K562 (cell line): ENCODE measurements at regions not wholly inside any gene's neighbourhood (a gene's known extent, or its start where the extent isn't known, plus 50 kb on each side); places are given as distances from the start of the nearest gene placed in this dataset.

Source experiments
- ATAC-seq: fragments of 200-7000 bp; cut with Tn5 transposase; 3 replicates; pipeline ENCODE4 v1.9.1; 2020; ENCODE audit warnings: moderate library complexity
- BruUV-seq: library from RNA; stranded (reverse); fragments of 400-500 nt; replicated peaks from 2 replicates; lab custom pipeline; 2021; lab: Mats Ljungman, UMichigan
- CTCF ChIA-PET: fragments of 300-600 bp; formaldehyde crosslinking; extraction: SDS; loops from one replicate; lab custom pipeline; 2021; ENCODE audit warnings: low intra/inter-chr PET ratio; lab: Yijun Ruan, JAX
- POLR2A ChIA-PET: fragments of 300-600, 350-650 bp; sonication (Branson Sonifier 250); formaldehyde crosslinking; extraction: SDS; loops from one replicate; lab custom pipeline; 2021; ENCODE audit warnings: antibody characterized with exemption, inconsistent platforms; lab: Yijun Ruan, JAX
- DNase-seq, 4 experiments: peaks; one replicate each; pipeline versions ENCODE4 v3.0.0 to v3.0.0-alpha.2; 2011 to 2018; ENCODE audit warnings: low spot score in 3 of 4, mixed read lengths in 3 of 4; ENCODE audit errors: extremely low read depth in 1 of 4
- FAIRE-seq: peaks from 2 replicates; lab custom pipeline; 2011; peaks lifted over from hg19 to GRCh38; lab: Jason Lieb, UNC
- H2AFZ ChIP-seq: 2 replicates; pipeline ENCODE4 v1.6.0; 2011; ENCODE audit warnings: low read depth, low read length, control low read depth, inconsistent platforms
- H3K27ac ChIP-seq: fragments of 200-600 bp; 3 replicates; pipeline ENCODE4 v1.8.0; 2011; ENCODE audit warnings: low read depth, mild to moderate bottlenecking, control low read depth, inconsistent platforms, low read length, moderate library complexity, mixed read lengths; ENCODE audit errors: extremely low read depth
- H3K27me3 ChIP-seq, 2 experiments: fragments of 300-600 bp in 1 of 2; 2 replicates in 1 of 2; 3 replicates in 1 of 2; pipeline versions ENCODE4 v1.6.0 to v1.8.0; 2011; ENCODE audit warnings: inconsistent platforms in 2 of 2, low read length in 2 of 2, mild to moderate bottlenecking in 1 of 2, mixed read lengths in 1 of 2, moderate library complexity in 1 of 2; ENCODE audit not compliant: control insufficient read depth in 2 of 2, insufficient read depth in 2 of 2
- H3K36me3 ChIP-seq: fragments of 300-600 bp; 3 replicates; pipeline ENCODE4 v1.8.0; 2011; ENCODE audit warnings: mild to moderate bottlenecking, low read length, inconsistent platforms; ENCODE audit not compliant: control insufficient read depth, insufficient read depth
- H3K4me1 ChIP-seq, 2 experiments: fragments of 200-600 bp in 1 of 2; replicated peaks in 1 of 2; 2 replicates in 1 of 2; 3 replicates in 1 of 2; pipeline versions ENCODE4 v1.5.1 to v1.8.0; 2011; ENCODE audit warnings: inconsistent platforms in 2 of 2, low read length in 2 of 2, mild to moderate bottlenecking in 1 of 2, mixed read lengths in 1 of 2, moderate library complexity in 1 of 2; ENCODE audit not compliant: control insufficient read depth in 2 of 2, insufficient read depth in 2 of 2
- H3K4me2 ChIP-seq: 2 replicates; pipeline ENCODE4 v1.6.1; 2011; ENCODE audit warnings: low read length, control low read depth, inconsistent platforms, mixed read lengths; ENCODE audit not compliant: insufficient read depth
- H3K4me3 ChIP-seq: fragments of 200-600 bp; sonication (generic), shearing (Covaris generic); 2 replicates; pipeline ENCODE4 v1.5.1; 2016; ENCODE audit warnings: control low read depth, inconsistent platforms
- H3K79me2 ChIP-seq: fragments of 200-600 bp; 3 replicates; pipeline ENCODE4 v1.8.0; 2011; ENCODE audit warnings: low read length, inconsistent platforms; ENCODE audit not compliant: control insufficient read depth, insufficient read depth
- H3K9ac ChIP-seq, 2 experiments: 2 replicates each; pipeline versions ENCODE4 v1.6.0 to v1.6.1; 2011; ENCODE audit warnings: low read depth in 2 of 2, low read length in 2 of 2, control low read depth in 1 of 2, inconsistent platforms in 1 of 2, mild to moderate bottlenecking in 1 of 2, mixed read lengths in 1 of 2; ENCODE audit not compliant: insufficient read depth in 1 of 2
- H3K9me1 ChIP-seq: one replicate; pipeline ENCODE4 v1.6.0; 2011; ENCODE audit warnings: inconsistent platforms, mild to moderate bottlenecking, low read length, moderate library complexity; ENCODE audit not compliant: control insufficient read depth, insufficient read depth
- H3K9me3 ChIP-seq: replicated peaks from 2 replicates; pipeline ENCODE4 v1.5.1; 2011; ENCODE audit warnings: low read depth, low read length, inconsistent platforms; ENCODE audit not compliant: control insufficient read depth, insufficient read depth
- H4K20me1 ChIP-seq: replicated peaks from 2 replicates; pipeline ENCODE4 v1.6.1; 2011; ENCODE audit warnings: low read length, inconsistent platforms, mixed read lengths; ENCODE audit not compliant: control insufficient read depth, insufficient read depth
- ARHGAP35 ChIP-seq: fragments of 450-650 bp; IDR thresholded peaks from 2 replicates; pipeline ENCODE4 v1.6.1; 2018; ENCODE audit not compliant: partially characterized antibody
- CGGBP1 ChIP-seq: fragments of 250-450 bp; sonication (Bioruptor Pico); IDR thresholded peaks from 2 replicates; pipeline ENCODE4 v1.9.0; 2021; ENCODE audit warnings: mild to moderate bottlenecking
- E2F4 ChIP-seq: sonication (generic); formaldehyde crosslinking; IDR thresholded peaks from 2 replicates; pipeline ENCODE4 v1.8.0; 2022; ENCODE audit warnings: mild to moderate bottlenecking, low read depth, missing genetic modification reagents
- EP400 ChIP-seq: fragments of 450-650 bp; IDR thresholded peaks from 2 replicates; pipeline ENCODE4 v1.6.1; 2017; ENCODE audit warnings: antibody characterized with exemption, mild to moderate bottlenecking, moderate library complexity
- ETS2 ChIP-seq: IDR thresholded peaks from 2 replicates; pipeline ENCODE4 v1.6.1; 2016; ENCODE audit warnings: borderline replicate concordance, missing genetic modification characterization, mild to moderate bottlenecking, moderate library complexity, missing compliant biosample characterization; ENCODE audit not compliant: poor library complexity, severe bottlenecking
- ETV1 ChIP-seq: fragments of 450-650 bp; conservative IDR thresholded peaks from 2 replicates; pipeline ENCODE4 v1.6.1; 2016; ENCODE audit warnings: missing genetic modification characterization, control low read depth, low read depth, missing compliant biosample characterization
- FOXO4 ChIP-seq: fragments of 450-650 bp; formaldehyde crosslinking; IDR thresholded peaks from 2 replicates; pipeline ENCODE4 v1.4.0; 2020; ENCODE audit warnings: mild to moderate bottlenecking, moderate library complexity
- GATAD2A ChIP-seq: fragments of 450-650 bp; IDR thresholded peaks from 2 replicates; pipeline ENCODE4 v1.6.1; 2017
- MITF ChIP-seq: IDR thresholded peaks from 2 replicates; pipeline ENCODE4 v1.6.1; 2014; ENCODE audit warnings: antibody characterized with exemption
- PTRF ChIP-seq: fragments of 450-650 bp; IDR thresholded peaks from 2 replicates; pipeline ENCODE4 v1.6.1; 2016; ENCODE audit warnings: mild to moderate bottlenecking, missing genetic modification characterization, missing compliant biosample characterization
- RBBP5 ChIP-seq: fragments of 200-600 bp; sonication (generic); IDR thresholded peaks from 2 replicates; pipeline ENCODE4 v1.6.1; 2012; ENCODE audit warnings: borderline replicate concordance, mild to moderate bottlenecking, low read length, control low read depth, inconsistent platforms; ENCODE audit not compliant: insufficient read depth, poor library complexity, severe bottlenecking
- ZNF133 ChIP-seq: fragments of 250-450 bp; sonication (Bioruptor Pico); IDR thresholded peaks from 2 replicates; pipeline ENCODE4 v1.4.0; 2020; ENCODE audit warnings: mild to moderate bottlenecking
- ZNF277 ChIP-seq: fragments of 250-450 bp; sonication (Bioruptor Pico); IDR thresholded peaks from 2 replicates; pipeline ENCODE4 v1.8.0; 2022; ENCODE audit warnings: inconsistent platforms, mild to moderate bottlenecking, moderate library complexity, borderline replicate concordance
- ZNF436 ChIP-seq: fragments of 250-450, 450-650 bp; sonication (Bioruptor Pico); formaldehyde crosslinking; IDR thresholded peaks from 2 replicates; pipeline ENCODE4 v1.7.0; 2020; ENCODE audit warnings: mild to moderate bottlenecking
- ZNF444 ChIP-seq: fragments of 250-450 bp; sonication (Bioruptor Pico); IDR thresholded peaks from 2 replicates; pipeline ENCODE4 v1.4.0; 2020; ENCODE audit warnings: mild to moderate bottlenecking, moderate library complexity
- WGBS: fragments of 100-300 bp; shearing (Covaris generic); methylation state at CpG from one replicate; pipeline ENCODE4 v1.1.6; 2016; ENCODE audit warnings: low coverage, mixed read lengths; ENCODE audit not compliant: insufficient coverage; ENCODE audit errors: missing lambda C conversion rate; 5-methylcytosine and 5-hydroxymethylcytosine counted together
- in situ Hi-C: fragments of 300-500 bp; cut with MboI; formaldehyde crosslinking; loops from 4 replicates; pipeline ENCODE4 v1.15.0; 2018; ENCODE audit warnings: inconsistent platforms, mixed read lengths
- intact Hi-C: fragments of 100-400 bp; cut with micrococcal nuclease; formaldehyde crosslinking; loops from 2 replicates; pipeline ENCODE4 v1.14.2; 2022

- 0% methylated on average over 1 of the region's 1 CpG for WGBS
Observed at GRCh38 chr14:82104013-82104412, 570.4 kb upstream of the SEL1L start.

GRCh38 chr14:82112210-82112839 lies 578.7 kb upstream of the SEL1L start:
- DNase-seq (no peak), FAIRE-seq (no peak), ATAC-seq (no peak)
- Histone ChIP-seq H3K9me1 (no peaks in the 10 kb centered on the region), H3K4me1 (no peaks in the 10 kb centered on the region), H3K27ac (no peak overlapping the region), H3K79me2 (no peaks in the 10 kb centered on the region), H2AFZ (no peak overlapping the region), H3K4me2 (no peak overlapping the region), H3K9ac (no peak overlapping the region), H3K9me3 (no peaks in the 10 kb centered on the region), H3K4me3 (no peak overlapping the region), H4K20me1 (no peaks in the 10 kb centered on the region), H3K27me3 (no peaks in the 10 kb centered on the region), H3K36me3 (no peaks in the 10 kb centered on the region)
- no TSS peak for BruUV-seq
- ChIA-PET POLR2A (no interaction called here), CTCF (no interaction called here)
- intact Hi-C loops (no loop called here), in situ Hi-C loops (no loop called here)
- WGBS: 0% methylated on average over 1 of the region's 1 CpG
- no peak for TF ChIP-seq FOXO4 (CRISPR knock-in tag)
- no peak for TF ChIP-seq E2F4 (CRISPR knock-in tag)
- TF ChIP-seq ARHGAP35: no peak
- no peak for TF ChIP-seq ZNF436
- TF ChIP-seq MITF: no peak
- no peak for TF ChIP-seq ZNF277 (CRISPR knock-in tag)

More at GRCh38 chr14:82104013-82104412, 570.4 kb upstream of the SEL1L start:
- Histone ChIP-seq H2AFZ (no peak overlapping the region), H3K9me1 (no peaks in the 10 kb centered on the region), H3K27me3 (no peaks in the 10 kb centered on the region), H3K27ac (no peak overlapping the region), H3K9me3 (no peaks in the 10 kb centered on the region), H3K36me3 (no peaks in the 10 kb centered on the region), H4K20me1 (no peaks in the 10 kb centered on the region), H3K9ac (no peak overlapping the region), H3K4me3 (no peak overlapping the region), H3K79me2 (no peaks in the 10 kb centered on the region), H3K4me1 (no peaks in the 10 kb centered on the region), H3K4me2 (no peak overlapping the region)
- BruUV-seq: no TSS peak
- ChIA-PET POLR2A (no interaction called here), CTCF (no interaction called here)
- DNase-seq (no peak), FAIRE-seq (no peak), ATAC-seq (no peak)
- TF ChIP-seq GATAD2A (no peak), ETV1 (tag) (no peak), ETS2 (tag) (no peak), ZNF444 (CRISPR knock-in tag) (no peak), EP400 (no peak), ZNF133 (CRISPR knock-in tag) (no peak), PTRF (no peak), RBBP5 (no peak), CGGBP1 (CRISPR knock-in tag) (no peak)
- intact Hi-C loops: no loop called here
- in situ Hi-C loops: no loop called here
